ENCODE measurements at regions not wholly inside any gene's neighbourhood (a gene's known extent, or its start where the extent isn't known, plus 50 kb on each side); places are given as distances from the start of the nearest gene placed in this dataset.
"Not testable (repeated sequence)": the region's sequence is repeated elsewhere in the genome, so short reads cannot be mapped to it uniquely, and the experiment has no call there.

DNA sequence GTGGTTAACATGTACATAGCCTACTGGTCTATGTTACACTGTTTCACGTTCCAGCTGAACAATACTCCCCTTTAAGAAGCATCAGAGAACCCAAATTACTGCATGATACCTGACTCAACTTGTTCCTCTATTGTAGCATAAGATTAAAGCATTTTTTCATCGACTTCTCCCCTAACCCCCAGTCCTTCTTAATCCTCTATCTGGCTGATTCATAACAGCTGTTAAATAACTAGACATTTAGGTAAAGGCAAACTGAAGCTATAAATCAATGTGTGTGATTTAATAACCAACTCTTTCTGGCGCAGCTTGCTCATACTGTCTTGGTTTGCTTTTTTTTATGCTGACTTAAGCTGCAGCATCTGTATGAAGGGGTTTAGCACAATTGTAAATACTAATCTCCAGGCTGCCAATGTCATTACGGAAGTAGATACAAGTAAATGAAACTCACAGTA, 94.2 kb upstream of the MTAP start:
- peak; percentile 79 for DNase-seq

DNA sequence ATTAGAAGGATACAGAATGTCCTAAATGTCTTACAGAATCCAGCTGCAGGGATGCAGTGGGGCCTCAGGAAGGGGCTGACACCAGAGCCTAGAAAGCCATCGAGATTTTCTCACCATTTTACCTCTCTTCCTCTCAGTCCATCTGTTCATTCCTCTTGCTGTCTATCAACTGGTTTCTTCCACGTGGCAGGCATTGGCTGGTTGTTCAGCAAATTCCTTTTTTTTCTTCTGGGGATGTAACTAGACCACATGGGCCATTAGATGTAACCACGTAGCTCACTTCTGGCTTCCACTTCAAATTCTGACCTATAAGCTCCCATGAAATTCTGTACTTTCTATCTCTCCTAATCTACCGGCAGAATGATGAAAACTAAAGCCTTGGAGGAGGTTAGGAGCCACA, 93.6 kb upstream of the MTAP start:
- peak; percentile 61 for DNase-seq

DNA sequence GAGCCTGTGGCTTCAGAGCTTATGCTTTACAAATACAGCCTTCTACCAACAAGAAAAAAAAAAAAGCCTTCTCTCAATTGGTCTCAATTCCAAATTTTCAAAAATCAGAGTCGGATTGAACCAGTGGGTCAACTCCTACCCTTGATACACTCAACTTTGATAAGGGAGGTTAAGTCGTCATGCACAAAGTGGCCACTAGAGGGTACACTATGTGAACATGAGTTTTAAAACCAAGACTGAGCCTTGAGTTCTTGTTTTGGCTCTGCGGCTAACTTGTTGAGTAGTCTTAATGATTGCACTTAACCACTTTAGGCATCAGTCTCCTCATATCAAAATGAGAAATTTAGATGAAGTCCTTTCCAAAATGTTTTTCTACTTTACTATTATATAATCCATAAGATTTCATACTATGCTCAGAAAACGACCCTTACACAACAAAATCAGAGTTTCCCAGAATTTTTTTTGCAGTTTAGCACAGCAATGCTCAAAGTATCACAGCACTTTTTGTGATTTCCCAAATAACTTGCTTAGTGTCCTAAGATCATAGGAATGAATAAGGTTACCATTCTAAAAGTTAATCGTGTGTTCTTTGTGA, 92.9 kb upstream of the MTAP start:
- peak; percentile 57 for DNase-seq

DNA sequence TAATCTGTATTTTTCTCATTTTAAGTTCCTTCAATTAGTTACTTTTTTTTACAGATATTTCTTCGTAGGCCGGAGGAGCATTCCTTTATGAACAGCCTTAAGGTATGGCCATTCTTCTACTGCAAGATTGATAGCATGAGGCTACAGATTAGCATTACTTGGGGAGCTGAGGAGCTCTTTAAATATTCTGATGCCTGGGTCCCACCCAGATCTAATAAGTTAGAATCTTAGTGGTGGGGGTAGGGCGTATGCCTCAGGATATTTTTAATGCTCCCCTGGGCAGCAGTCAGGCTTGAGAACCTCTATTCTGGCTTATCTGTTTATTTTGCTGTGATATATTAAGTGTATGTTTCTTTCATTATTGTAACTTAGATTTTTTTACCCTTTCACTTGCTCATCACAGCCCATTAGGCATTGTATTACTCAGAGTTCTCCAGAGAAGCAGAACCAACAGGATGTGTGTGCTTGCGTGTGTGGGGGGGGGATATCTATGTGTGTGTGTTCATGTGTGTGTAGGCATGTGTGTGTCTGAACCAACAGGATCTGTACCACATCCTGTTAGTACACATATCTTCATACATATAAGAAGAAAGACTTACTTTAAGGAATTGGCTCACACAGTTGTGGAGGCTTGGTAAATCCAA, 91.8 kb upstream of the MTAP start:
- peak; percentile 73 for DNase-seq

DNA sequence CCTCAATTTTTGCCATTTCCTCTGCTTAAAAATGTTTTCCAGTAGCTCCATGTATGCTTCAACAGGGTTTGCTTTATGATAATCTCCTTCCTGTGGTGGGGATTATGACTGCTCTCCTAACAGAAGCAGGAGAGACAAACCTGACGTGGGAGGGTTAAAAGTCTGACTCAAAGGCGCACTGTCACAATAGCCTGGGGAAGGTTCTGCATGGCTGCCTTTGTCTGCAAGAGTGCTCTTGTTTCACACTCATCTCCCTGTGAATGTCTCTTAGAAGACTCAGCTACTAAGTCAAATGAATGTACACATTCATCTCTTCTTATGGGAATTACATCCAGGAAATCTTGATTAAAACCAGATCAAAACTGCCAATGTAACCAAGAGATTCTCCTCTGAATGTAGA, 90.9 kb upstream of the MTAP start:
- DNase-seq = peak; percentile 76

DNA sequence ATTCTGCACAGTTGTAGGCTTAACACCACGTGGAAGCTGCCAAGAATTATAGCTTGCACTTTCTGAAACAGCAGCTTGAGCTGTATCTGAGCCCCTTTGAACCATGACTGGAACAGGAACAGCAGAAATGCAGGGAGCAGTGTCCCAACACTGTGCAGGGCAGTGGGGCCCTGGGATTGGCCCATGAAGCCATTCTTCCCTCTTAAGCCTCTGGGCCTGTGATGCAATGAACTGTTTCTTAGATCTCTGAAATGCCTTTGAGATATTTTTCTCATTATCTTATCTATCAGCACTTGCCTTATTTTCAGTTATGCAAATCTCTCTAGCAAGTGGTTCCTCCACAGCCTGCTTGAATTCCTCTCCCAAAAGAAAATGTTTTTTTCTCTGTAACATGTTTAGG, 87.0 kb upstream of the MTAP start:
- DNase-seq = no peak

DNA sequence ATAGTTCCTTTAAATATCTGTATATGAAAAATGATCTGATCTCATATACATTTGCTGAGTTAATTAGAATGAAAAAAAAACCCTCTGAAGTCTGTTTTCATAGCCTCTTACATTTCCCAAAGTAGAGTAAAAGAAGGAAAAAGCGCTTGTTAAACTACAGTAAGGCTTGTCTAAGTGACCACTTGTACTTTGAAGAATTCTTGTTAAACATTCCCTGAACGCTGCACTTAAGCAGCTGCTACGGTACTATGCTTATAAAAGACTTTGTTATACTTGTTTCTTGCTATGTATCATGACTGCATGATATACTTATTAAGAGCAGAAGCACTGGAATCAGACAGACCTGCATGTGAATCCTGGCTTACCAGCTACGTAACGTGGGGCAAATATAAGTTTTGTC, 81.7 kb upstream of the MTAP start:
- DNase-seq = no peak

DNA sequence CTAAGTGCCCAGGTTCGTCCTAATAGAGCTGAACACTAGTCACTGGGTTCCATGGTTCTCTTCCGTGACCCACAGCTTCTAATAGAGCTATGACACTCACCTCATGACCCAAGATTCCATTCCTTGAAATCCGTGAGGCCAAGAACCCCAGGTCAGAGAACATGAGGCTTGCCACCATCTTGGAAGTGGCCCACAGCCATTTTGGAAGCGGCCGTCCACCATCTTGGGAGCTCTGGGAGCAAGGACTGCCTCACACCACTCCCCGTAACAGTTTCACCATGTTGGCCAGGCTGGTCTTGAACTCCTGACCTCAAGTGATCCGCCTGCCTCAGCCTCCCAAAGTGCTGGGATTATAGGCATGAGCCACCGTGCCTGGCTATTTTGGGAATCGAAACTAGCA, 75.0 kb upstream of the MTAP start:
- DNase-seq = not testable (repeated sequence)

DNA sequence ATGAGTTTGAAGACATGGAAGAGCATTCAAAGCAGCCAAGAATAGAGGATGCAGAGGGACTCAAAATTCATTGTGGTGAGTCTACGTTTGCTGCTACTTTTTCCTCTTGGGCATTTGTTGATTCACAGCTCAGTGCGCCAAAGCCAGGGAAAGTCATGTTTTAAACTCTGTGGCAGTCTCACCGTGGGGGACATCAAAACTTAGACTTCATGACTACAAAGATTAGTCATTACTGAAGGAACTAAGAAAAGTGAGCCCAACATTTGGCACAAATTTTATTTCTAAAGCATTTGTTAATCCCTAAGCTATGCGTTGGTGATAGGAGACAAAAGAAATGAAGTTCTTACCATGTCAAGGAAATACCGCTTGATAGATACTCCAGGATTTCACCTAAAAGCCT, 73.7 kb upstream of the MTAP start:
- DNase-seq = peak; percentile 95

DNA sequence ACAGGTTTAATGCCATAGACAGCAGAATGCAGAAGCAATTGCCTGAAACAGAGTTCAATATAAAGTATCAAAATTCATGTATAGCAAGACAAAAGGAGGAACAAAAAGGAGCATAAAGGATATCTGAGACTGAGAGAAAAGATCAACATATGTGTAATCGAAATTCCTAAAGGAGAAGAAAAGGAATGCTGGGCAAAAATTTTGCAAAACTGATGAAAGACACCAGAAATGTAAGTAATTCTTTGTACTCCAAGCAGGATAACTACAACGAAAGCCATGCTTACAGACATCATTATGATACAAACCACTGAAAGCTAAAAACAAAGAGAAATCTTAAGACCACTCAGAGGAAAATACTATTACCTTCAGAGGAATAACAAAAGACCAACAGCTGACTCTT, 72.8 kb upstream of the MTAP start:
- peak; percentile 52 for DNase-seq

DNA sequence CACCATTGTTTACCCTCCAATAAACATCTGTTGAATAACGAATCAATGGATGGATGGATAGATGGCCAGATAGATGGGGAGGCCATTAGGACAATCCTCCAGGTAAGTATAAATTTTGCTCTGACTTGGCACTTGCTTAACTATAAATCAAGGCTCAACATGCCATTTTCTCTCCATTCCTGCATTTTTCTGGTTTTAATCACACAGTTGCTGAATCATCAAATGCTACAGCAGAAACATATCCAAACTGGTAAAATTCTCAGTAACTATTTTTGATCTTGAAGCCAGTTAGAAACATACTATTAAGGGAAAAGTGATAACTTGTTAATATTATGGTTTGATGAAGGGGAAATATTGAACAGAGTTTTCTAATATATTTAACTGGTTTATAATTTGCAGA, 71.5 kb upstream of the MTAP start:
- DNase-seq = no peak

DNA sequence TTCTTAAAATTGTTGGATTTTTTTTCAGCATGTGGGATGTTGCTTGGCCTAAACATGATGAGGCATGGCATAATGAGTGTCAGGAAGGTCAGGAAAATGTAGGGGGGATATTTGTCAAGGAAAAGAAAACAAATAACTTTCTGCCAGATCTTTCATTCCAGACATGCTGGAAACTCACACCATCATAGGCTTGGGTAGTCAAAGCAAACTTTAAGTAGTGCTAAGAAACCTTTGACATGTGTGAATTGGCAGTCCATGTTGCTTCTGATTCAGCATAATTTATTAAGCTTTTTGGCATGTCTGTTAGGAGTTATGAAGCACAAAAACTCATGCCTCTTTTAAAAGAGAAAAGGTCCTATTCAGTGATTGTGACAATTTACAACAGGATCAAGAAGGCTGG, 61.3 kb upstream of the MTAP start:
- peak; percentile 54 for DNase-seq

DNA sequence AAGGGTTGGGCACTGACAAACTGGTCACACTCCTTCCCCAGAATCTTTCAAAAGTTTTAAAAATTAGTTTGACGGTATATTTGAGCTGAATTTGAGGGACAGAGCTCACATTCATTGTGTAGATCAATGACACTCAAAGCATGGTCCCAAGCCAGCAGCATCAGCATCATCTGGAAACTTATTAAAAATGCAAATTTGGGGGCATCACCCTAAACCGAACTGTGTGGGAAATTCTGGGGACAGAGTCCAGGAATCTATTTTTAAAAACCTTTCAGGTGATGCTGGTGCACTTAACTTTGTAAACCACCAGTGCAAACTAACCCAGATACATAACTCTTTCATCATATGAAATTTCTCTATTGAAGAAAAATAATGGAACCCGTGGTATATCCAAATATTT, 58.1 kb upstream of the MTAP start:
- DNase-seq = no peak

DNA sequence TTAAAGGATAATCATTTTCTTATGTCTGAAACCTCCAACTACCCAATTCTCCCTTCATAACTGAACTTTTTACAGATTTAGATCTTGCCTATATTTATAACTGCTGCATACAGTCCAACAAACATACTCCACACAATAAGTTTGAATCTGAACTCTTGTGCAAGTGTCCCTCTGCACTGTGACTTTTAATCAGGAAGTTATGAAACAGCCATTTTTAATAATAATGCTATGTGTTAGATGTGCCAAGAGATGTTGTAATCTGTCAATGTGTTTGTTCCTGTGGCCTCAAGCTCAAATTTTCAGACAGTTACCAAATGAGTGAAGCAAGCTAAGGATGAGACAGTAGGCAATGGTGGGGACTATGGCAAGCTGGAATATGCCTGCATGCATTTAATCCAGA, 57.6 kb upstream of the MTAP start:
- peak; percentile 70 for DNase-seq

DNA sequence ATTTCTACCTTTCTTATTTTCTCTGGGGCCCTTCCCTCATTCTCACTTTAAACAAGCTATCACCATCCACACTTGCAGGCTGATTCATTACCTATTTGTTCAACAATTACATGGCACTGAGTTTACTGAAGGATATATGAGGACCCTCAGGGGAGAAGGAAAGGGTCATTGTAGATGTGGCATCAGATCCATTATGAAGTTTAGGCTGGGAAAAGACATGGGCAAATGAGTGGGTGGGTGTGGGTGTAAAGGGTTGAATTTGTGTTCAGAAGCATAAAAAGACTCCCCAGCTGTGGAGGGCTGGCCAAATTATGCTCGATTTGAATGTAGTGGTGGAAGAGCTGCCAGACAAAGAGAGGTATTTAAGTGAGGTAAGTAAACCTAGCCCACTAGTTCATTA, 55.9 kb upstream of the MTAP start:
- DNase-seq = no peak

DNA sequence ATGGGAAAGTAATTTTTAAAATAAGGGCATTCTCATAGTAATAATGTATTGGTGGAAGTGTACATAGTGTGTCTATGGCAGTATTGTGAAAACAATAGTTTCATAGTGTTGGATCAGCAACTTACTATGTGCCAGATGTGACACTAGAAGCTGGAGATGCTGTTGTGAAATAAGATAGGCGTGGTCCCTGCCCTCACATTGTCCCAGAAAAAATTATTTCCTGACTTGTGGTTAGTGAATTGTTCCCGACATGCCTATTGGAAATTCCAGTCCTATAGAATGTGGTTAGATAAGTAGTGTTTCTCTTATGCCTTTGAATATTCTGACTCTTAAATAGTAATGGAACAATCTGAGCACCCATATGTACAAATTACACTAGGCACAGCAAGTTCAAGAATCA, 55.3 kb upstream of the MTAP start:
- DNase-seq = peak; percentile 90

DNA sequence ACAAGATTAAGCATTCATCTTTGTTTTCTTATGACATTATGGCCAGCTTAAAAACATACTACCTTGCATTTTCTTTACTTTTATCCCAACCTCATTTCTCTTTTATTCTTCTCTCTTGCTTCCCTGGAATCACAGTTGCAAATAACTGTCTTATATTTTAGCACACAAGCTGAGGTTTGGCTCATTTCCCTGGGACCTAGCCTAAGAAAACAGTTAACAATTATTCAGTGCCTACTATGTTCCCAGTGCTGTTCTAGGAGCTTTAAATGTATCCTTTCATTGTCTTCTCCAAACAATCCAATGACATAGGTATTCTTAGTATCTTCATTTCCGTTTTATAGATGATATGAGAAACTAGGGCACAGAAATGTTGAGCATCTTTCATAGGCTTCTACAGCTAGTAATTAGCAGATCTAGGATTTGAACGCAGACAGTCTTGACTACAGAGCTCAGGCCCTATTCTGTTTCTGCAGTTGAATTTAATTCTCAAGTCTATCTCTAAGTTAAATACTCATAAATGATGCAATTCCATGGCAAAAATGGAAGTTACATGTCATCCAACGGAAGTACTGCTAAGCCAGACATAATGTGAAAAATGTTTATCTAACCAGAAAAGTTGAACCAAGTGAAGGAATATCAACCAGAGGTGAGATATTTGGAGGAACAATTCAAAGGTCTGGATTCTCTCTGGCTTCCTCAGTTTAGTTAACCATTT, 52.3 kb upstream of the MTAP start:
- peak; percentile 61 for DNase-seq

DNA sequence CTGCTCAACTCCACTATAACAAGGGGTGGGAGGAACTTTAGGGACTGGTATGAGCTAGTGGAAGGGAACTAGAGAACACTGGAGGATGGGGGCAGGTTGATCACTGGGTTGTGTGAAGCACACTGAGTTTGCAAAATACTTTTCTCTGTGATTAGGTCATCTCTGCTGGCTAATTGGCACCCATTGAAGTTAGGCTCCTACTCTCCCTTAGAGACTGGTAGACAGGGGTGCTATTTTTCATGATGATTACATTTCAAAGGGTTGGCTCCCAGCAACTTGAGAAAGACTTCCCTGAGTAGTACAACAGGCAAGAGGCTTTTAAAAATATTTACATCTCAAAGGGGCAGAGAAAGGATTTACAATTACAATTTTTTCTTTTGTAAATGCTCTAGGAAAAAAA, 50.4 kb upstream of the MTAP start:
- DNase-seq = no peak
